Right kidney (tissue), 1 donor: ENCODE measurements at regions not wholly inside any gene's neighbourhood (a gene's known extent, or its start where the extent isn't known, plus 50 kb on each side); places are given as distances from the start of the nearest gene placed in this dataset.

Experiments
- DNase-seq: peaks from one replicate; pipeline ENCODE4 v3.0.0-alpha.2; 2016

DNA sequence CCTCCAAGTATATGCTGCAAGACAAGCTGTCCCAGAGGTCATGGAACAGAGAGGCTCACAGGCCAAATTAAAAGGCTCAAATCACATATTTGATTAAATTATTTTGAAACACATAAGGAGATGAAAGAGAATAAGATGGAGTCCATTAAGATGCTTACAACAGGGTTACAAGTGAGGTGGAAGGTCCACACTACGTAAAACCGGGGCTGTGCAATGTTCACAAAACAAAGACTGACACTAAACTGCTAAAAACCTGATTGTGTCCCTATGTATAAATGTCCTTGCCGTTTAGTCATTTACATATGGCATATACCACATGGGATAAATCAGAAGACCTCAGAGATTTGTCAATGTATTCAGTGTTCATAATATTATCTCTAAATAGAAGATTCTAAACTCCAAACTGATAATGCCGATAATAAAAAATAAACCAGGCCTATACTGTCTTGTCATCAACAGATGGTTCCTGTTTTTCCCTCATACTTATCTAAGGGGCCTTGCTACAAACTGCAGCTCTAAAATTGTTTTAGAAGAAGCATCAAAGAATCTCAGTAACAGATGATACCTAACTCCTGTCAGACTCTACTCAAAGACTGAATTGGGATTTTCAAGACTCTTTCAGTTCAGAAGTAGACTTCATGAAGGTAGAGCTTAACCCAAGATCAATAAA is 51.8 kb upstream of the RIPOR2 start:
- no peak for DNase-seq

DNA sequence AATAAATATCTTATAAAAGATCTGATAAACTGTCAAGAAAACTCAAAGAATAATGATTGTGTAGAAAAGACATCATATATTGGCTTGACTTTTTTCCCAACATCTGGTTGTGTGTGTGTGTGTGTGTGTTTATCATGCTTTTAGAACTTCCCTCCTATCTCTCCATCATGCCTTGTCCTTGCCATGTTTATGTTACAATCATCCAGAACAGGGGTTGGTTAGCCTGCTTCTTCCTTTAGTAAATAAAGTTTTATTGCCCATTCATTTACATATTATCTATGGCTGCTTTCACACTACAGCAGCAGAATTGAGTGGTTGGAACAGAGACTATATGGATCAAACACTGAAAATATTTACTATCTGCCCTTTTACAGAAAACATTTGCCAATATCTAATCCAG is 52.8 kb upstream of the RIPOR2 start:
- DNase-seq, result no peak

DNA sequence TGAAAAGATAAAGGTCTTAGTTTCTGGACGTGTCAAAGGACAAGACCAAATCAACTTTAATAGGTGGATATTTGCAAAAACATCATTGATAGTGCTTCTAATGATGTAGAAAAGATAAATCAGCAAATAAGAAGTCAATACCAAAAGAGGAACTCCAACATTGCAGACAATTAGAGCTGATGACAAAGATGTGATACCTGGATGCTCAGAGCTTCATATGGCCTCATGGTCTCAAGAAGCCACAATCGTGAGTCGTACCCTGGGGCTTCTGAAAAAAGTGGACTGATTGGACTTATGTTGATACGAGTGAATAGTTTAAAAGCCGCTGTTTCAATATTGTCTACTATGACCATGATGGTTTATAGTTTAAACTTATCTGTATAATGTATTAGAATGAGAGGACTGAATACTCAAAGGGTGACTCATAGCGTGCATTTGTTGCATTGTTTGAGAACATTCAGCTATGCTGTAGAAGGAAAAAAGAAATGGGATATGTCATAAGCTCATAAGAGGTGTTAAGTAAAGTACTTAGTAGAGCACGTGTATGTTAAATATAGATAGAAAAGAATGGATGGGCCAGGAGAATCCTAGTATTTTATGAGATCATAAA is 54.6 kb upstream of the RIPOR2 start:
- no peak for DNase-seq

DNA sequence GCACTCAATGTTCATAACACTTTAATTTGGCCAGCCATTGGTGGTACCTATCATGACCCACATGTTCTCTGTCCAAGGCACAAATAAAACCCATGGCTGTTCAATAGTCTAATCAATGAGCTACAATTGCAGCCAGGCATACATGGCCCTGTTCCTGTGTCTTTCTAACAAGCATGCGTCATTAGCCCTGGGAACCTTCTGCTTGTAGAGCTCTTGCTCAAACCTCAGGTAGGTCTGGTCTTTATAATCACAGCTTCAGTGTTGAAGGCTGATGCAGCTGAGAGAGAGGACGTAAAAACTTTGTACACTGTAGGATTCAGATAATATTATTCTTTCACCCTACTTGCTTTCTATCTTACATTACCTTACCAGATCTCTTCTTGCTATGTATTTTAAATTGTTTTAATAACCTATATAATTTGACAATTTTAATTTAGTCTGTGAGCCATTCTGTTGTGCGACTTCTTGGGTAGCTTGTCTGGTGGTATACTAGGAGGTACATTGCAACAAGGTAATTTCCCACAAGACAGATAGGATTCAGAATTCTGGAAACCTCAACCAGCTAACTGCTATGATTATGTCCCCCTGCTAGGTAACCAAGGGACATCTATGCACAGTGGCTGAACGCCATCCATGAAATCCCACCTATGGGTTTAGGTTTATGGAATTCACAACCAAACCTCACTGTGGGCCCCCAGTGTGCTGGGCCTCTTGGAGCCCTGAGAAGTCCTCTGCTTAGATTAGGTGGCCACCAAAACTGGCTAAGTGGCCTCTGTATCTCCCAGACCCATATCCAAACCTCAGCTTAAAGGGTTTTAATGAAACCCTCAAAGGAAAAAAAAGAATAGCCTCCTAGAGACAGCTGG is 55.4 kb upstream of the RIPOR2 start:
- DNase-seq, result no peak

DNA sequence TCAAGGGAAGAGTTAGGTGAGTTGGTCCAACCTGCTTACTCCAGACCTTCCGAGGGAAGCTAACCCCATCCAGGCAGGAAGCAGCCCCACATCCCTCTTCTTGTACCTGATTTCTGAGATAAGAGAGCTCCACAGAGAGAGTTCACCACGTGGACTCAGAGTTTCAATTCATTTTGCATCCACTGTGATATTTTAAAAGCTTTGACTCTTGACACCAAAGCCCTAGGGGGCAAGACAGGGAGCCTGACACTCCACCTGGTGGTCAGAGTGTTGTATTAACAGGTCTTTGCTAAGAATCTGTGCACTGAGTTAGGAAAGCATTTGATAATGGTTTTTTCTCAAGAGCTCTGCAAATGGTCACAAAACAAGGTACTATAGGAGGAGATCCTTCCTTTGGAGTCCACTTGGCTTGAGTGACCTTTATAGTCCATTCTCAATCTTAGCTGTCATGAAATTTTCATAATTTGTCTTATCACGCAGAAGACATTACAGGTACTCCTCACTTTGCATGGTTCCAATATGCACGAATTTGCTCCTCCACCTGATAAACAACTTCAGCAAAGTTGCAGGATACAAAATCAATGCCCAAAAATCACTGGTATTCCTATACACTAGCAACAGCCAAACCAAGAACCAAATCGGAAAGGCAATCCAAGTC is 56.2 kb upstream of the RIPOR2 start:
- peak; percentile 11 for DNase-seq

DNA sequence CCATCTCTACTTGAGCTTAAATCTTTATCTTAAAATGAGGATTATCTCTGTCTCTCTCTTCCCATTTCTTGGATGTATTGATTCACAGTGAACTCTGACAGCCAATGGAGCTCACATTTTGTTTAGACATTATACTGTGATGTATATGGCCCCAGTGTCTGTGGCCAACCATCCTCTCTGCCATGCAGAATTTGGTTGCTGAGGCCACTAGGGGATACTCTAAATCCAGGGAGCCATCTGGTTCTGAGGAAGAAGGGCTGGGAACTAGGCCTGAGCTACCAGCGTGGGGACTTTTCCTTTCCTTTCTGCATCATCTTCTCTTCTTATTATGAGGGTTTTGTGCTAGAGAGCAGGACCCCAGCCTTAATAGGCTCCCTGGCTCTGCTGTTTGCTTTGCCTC is 59.1 kb upstream of the RIPOR2 start:
- DNase-seq, result no peak

DNA sequence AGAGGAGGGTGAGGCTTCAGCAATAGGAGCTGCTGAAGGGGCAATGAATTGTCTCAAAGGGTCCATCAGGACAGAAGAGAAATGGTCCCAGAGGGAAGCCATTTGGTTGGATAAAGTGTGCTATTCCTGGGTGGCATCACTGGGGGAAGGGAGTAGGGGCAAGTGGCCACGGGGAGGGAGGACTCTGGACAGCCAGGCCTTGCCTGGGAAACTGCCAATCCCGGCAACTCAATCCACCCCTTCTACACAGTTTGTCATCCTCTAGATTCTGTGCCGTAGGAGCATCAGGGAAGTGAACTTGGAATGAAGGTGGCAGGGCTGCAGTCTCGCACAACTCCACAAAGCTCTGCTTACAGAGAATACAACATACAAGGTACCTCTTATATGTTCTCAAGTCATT is 59.5 kb upstream of the RIPOR2 start:
- DNase-seq, result no peak

DNA sequence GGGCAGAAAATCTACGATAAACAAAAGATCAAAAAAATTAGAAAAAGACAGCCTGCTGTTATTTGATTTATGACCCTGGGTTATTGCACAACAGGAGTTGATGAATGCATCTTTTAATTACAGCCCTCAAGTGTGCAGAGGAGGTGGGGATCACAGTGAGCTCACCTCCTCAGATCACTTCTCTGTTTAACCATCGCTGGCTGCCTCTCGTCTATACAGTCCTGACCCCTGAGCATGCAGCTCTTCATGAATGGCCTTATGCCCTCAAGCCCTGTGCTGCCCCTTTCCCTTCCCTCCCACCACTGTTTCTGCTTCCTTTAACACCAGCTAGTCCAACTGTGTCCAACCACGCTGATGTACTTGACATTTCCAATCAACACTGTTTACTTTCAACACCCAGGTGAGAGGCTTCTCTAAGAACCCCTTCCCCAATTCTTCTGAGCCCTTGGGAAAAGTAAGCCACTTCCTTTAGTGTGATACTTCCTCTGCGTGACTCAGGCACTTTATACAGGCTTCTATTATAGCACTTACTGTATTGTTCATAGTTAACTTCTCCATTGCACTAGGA is 60.6 kb upstream of the RIPOR2 start:
- DNase-seq, result no peak

DNA sequence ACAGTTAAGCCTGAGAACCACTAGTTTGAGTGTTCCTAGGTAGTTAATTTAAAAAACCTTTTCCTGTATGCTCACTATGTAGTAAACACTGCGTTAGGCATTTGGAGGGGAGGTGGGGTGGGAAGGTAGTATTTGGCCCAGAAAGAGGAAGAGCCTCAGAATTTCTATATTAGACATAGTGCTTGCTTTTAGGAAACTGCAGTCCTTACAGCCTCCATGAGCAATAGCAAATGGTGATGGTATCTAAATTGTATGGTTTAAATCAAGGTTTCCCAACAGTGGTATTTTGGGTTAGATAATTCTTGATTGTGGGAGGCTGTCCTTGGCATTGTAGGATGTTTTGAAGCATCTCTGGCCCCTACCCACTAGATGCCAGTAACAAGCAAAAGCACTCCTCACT is 61.5 kb upstream of the RIPOR2 start:
- DNase-seq, result no peak

DNA sequence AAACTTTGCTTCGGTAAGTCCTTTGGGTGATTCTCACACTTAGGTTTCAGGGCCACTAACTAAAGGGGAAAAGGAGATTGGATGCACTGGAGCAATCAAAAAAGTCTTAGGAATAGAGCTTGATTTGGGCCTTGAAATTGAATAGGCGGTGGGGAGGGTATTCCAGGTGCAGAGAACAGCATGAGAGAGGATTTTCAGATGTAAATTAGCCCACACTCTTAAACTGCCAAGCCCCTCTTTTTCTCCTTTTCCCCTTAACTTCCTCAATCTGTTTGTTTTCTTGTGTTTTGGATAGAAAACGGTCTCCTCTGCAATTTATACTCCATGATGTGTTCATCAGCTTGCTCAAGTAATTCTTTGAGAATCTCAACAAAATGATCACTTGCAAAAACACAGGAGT is 62.1 kb upstream of the RIPOR2 start:
- no peak for DNase-seq

DNA sequence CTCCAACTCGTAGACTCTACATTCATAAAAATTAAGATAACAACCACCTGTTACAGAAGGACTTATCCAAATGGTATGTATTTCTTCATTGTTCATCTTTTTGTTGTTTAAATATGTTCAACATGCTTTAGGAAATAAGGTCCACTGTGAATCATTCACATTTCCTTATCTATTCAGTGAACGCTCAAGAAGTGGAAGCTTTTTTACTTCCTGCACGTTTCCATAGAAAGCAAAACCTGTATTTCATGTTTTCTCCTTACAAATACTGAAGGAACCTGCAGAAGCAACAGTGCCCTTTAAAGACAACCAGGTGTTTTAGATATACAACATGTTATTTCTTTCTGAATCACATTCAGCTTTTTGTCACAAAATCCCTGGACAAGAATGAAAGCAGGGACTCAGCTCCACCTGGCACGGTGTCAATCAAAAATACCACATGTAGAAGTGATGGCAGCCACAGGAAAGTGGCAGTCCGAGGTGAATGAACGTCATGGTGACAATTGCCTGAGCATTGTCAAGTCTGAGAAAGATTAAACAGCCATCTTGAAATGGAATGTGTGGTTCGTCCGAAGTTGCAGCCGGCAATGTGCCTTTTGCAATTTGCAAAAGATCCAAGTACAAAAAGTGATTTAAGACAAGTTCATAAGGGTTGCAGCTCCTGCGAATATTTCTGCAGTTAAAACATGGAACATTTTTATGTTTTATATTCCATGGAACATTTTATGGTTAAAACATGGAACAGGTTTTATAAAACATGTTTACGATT is 66.7 kb upstream of the RIPOR2 start:
- DNase-seq, result no peak

DNA sequence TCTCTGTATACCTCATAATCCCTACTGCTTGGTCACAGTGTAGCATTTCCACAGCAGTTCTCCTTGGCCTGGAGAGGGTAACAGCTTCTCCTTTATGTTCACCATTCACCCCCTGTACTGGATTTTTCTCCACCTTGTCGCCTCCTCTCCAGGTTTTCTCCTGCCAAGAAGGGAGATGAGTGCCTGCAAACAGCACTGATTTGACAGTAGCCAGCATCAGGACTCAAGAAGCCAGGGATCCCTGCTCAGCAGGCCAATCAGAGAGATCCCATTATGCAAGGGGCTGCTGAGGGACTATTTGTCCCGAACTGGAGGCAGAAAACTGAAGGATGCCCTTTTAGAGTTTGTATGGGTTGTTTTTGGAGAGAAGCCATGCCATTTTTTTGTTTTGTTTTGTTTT is 68.6 kb upstream of the RIPOR2 start:
- DNase-seq, result no peak

DNA sequence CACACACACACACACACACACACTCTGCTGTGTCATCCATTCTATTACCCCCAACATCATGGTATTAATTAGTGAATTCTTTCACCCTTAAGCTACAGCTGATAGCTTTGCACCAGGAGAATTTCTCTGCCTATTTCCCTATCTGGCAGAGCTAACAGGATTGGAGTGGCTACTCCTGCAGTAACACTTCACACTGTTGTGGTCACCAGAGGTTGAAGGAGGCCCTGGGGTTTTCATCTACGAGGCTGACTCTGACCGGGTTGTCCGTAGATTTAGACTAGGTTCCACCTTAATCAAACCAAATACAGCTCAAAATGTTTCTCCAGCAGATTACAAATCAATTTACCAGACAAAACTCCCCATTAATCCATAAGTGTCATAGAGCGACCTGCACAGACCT is 69.2 kb upstream of the RIPOR2 start:
- no peak for DNase-seq

DNA sequence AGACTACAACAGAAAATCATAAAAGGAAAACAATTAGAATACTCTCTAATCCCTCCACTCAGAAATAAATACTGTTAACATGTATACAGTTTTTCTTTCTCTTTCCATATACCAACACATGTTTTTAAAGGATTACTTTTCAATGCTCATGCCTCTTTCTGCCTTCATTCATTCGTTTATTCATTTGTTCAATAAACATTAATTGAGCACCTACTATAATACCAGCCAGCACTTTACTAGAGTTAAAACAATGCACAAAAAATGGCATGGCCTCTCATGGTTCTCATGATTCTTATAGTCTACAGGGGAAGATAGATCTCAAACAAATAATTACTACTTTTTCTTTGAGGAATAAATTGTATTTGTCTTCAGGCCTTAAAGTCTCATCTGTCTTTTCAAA is 70.3 kb upstream of the RIPOR2 start:
- DNase-seq, result no peak

DNA sequence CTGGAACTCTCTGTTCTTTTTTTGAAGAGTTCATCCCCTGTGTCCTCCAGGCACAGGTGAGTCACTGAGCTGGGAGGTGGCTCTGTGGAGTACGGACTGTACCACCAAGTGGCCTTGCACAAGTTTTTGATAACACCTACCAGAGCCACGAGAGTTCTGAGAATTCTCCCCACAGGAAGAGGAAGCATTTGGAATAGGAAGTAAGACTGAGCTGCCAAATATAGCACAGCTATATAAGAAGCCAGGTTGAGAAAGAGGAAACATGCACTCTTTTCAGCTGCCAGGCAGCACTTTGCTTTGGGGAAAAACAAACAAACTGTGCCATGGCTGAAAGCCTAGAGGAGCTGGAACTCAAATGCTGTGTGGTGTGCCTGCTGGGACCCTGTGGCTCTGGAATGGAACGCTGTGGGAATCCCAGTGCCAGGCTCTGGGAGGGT is 70.8 kb upstream of the RIPOR2 start:
- no peak for DNase-seq

DNA sequence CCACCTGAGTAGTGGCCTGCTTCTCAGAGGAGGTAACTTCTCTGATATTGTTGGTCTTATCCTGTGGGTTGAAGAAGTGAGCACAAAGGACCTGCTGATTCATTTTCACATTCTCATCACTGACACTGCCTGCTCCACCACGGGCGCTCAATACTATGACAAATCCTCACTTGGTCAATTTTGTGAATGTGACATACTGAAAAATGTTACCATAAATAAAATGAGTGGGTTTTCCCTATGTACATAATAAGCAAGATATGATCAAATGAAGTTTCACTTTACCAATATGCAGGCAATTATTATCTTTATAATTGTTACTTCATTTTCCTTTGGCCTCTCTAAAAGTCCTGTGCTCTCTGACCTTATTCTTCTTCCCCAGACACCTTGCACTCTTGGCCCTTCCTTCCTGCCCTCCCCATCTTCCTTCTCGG is 71.5 kb upstream of the RIPOR2 start:
- DNase-seq, result no peak

DNA sequence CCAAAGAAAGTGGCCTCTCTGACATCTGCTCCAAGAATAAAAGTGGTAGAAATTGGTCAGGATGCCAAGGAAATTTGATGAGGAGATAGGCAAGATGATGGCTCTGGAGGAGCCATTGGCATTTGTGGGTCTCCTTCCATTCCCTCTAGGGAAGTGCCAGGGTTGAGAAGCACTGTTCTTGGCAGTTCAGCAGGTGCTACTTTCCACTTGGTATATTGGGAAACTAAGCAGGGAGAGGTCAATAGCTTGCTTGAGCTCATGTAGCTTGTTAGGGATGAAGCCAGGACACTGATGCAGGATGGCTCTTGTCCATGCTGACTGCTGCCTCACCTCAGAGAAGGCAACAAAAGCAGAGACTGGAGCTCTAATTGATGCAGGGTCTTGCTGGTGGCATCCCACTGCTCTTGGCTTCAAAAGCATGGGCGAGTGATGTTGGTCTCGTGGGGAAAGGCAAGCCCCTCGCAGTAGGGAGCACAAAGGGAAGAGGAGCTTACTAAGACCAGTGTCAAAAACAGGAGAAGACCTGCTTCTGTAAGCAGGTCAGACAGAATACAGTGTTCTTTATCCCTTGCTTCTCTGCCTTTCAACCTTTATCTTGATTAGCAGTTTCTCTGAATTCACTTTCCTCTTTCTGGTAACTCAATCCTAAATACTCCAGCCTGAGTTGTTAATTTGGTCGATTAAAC is 73.1 kb upstream of the RIPOR2 start:
- no peak for DNase-seq

DNA sequence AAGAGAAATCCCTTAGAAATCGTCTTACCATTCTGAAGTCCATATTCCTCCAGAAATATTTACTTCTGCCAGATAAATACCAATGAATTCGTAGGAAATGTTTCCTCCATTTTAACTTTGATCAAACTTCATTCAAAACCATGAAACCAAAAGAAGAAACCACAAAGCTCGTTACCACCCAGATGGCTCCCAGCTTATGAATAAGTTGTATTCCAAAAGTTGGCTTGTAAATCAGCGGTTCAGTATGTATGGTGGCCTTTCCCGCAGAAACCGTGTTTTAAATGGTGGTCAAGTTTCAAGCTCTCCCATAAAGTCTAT is 73.6 kb upstream of the RIPOR2 start:
- DNase-seq, result no peak

DNA sequence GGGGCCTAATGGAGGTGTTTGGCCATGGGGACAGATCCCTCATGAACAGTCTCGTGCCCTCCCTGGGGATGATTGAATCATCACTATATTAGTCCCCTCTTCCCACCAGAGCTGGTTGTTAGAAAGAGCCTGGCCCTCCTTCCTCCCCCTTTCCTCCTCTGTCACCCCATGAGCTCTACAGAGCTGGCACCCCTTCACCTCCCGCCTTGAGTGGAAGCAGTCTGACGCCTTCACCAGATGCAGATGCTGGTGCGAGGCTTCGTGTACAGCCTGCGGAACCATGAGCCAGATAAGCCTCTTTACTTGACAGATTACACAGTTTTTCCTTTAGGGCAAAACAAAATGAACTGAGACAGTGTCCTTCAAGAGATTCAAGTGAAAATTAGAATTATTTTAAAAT is 74.4 kb upstream of the RIPOR2 start:
- DNase-seq, result no peak

DNA sequence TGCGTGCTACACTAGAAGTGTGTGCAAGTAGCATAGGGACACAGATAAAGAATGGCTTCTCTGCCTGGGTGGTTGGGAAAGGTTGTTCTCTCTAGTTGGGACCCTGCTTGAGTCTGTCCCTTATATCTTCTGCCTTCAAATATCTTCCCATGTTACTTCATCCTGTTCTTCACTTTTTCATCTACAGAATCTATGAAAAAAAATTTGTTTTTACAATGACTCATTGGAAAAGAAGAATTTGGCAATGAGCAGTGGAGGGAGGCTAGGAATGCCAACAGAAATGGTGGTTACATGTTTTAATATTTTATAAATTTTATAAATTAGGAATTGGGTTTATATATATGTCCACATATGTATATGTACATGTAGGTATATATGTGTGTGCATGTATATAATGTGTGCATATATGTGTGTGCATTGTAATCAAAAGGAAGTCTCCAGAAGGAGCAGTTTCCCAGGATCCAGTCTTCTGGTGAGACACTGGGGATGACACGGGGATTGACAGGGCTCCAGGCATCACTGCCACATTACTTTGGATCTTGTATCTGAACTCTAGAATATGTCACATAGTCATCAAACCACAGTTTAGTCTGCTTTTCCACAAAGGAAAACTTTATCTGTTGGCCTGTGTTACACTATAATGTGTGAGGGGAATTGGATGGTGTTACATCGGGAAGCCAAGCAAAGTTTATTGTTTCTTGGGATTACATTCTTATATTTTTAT is 75.3 kb upstream of the RIPOR2 start:
- DNase-seq, result no peak

DNA sequence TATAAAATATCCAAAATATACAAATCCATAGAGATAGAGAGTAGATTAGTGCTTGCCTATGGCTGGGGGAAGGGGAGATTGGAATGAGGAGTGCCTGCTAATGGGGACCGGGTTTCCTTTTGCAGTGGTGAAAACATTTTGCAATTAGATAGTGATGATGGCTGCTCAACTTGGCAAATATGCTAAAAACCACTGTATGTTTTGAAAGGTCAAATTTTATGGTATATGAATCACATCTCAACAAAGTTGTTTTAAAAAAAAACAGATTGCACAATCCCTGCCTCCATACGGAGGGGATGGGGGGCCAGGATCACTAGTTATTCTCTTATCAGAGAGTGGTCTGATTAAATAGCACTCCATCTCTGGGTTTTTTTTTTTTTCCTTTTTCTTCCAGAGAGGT is 76.9 kb upstream of the RIPOR2 start:
- no peak for DNase-seq
